CD4-positive, alpha-beta T cell (primary cell): ENCODE measurements at regions not wholly inside any gene's neighbourhood (a gene's known extent, or its start where the extent isn't known, plus 50 kb on each side); places are given as distances from the start of the nearest gene placed in this dataset.

Source experiments
- ATAC-seq: fragments of 200-7000 bp; cut with Tn5 transposase; one replicate; pipeline ENCODE4 v1.10.0; 2022; ENCODE audit warnings: mild to moderate bottlenecking; ENCODE audit not compliant: poor library complexity
- CTCF ChIA-PET: fragments of 350-600 bp; sonication (Branson Sonifier 250); formaldehyde crosslinking; loops from one replicate; lab custom pipeline; 2021; ENCODE audit warnings: antibody characterized with exemption, inconsistent platforms; lab: Charles Lee
- POLR2A ChIA-PET: fragments of 350-600 bp; sonication (Branson Sonifier 250); formaldehyde crosslinking; loops from one replicate; lab custom pipeline; 2021; ENCODE audit warnings: antibody characterized with exemption, inconsistent platforms; lab: Charles Lee
- DNase-seq, 14 experiments: peaks; one replicate each; pipeline ENCODE4 v3.0.0-alpha.2; 2013 to 2020; ENCODE audit warnings: mixed read lengths in 2 of 14
- H3K27ac ChIP-seq, 2 donors: one replicate each; pipeline versions ENCODE4 v1.5.1 to v1.7.0; 2013; ENCODE audit warnings: low read length in 2 of 2, low read depth in 1 of 2, mild to moderate bottlenecking in 1 of 2
- H3K27me3 ChIP-seq, 2 experiments: 1 replicate in 1 of 2; 2 replicates in 1 of 2; pipeline versions ENCODE4 v1.6.1 to v1.7.0; 2013; ENCODE audit warnings: low read length in 2 of 2, control low read depth in 1 of 2, mild to moderate bottlenecking in 1 of 2, moderate library complexity in 1 of 2; ENCODE audit not compliant: insufficient read depth in 2 of 2, control insufficient read depth in 1 of 2
- H3K36me3 ChIP-seq: one replicate; pipeline ENCODE4 v1.6.1; 2013; ENCODE audit warnings: low read length, control low read depth; ENCODE audit not compliant: insufficient read depth
- H3K4me1 ChIP-seq: one replicate; pipeline ENCODE4 v1.6.1; 2013; ENCODE audit warnings: low read length, control low read depth; ENCODE audit not compliant: insufficient read depth
- H3K4me3 ChIP-seq: one replicate; pipeline ENCODE4 v1.5.1; 2013; ENCODE audit warnings: mild to moderate bottlenecking, low read length, moderate library complexity
- H3K9me3 ChIP-seq, 2 experiments: 1 replicate in 1 of 2; 2 replicates in 1 of 2; pipeline versions ENCODE4 v1.6.1 to v1.7.0; 2013; ENCODE audit warnings: low read length in 2 of 2, mild to moderate bottlenecking in 2 of 2, control low read depth in 1 of 2, moderate library complexity in 1 of 2; ENCODE audit not compliant: control insufficient read depth in 1 of 2, insufficient read depth in 1 of 2
- H3K27ac Mint-ChIP-seq: one replicate; pipeline ENCODE4 v1.8.0; 2020; ENCODE audit warnings: mixed read lengths
- H3K27me3 Mint-ChIP-seq: one replicate; pipeline ENCODE4 v1.8.0; 2021; ENCODE audit warnings: mixed read lengths
- H3K36me3 Mint-ChIP-seq: one replicate; pipeline ENCODE4 v1.8.0; 2021; ENCODE audit warnings: low read depth, mixed read lengths
- H3K4me1 Mint-ChIP-seq: one replicate; pipeline ENCODE4 v1.8.0; 2021; ENCODE audit warnings: low read depth, mixed read lengths
- H3K4me3 Mint-ChIP-seq: one replicate; pipeline ENCODE4 v1.8.0; 2020; ENCODE audit warnings: mild to moderate bottlenecking, mixed read lengths
- H3K9me3 Mint-ChIP-seq: one replicate; pipeline ENCODE4 v1.8.0; 2020; ENCODE audit warnings: mixed read lengths
- intact Hi-C, 2 experiments: fragments of 100-400 bp; cut with DNase I in 1 of 2; cut with micrococcal nuclease in 1 of 2; formaldehyde crosslinking; loops; one replicate each; pipeline versions ENCODE4 v1.15.1 to v1.9.0; 2023 to 2025; cut with DNase I, micrococcal nuclease
- TF ChIP-seq, protein P1 (sequence below): fragments of 200-600 bp; IDR thresholded peaks from one replicate; pipeline ENCODE4 v1.8.0; 2022; ENCODE audit warnings: antibody characterized with exemption, mild to moderate bottlenecking

DNA sequence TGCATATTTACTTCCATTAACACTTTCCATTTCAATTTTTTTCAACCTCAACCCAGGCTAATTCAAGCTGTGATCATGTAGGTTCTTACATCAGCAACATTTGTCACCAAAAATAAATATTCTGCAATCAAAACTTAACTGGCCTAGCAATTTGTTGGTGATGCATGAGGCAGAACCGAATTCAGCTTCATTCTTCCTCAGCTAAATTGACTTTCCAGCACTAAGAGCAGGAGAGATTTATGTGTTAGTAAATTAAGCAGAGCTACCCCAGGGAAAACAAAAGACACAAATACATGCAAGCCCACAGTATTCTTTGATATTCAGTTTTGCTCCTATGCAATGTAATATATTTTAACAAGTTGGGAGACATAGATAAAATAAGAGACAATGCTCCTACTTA, 208.7 kb upstream of the NDST3 start:
- TF ChIP-seq, protein P1, sequence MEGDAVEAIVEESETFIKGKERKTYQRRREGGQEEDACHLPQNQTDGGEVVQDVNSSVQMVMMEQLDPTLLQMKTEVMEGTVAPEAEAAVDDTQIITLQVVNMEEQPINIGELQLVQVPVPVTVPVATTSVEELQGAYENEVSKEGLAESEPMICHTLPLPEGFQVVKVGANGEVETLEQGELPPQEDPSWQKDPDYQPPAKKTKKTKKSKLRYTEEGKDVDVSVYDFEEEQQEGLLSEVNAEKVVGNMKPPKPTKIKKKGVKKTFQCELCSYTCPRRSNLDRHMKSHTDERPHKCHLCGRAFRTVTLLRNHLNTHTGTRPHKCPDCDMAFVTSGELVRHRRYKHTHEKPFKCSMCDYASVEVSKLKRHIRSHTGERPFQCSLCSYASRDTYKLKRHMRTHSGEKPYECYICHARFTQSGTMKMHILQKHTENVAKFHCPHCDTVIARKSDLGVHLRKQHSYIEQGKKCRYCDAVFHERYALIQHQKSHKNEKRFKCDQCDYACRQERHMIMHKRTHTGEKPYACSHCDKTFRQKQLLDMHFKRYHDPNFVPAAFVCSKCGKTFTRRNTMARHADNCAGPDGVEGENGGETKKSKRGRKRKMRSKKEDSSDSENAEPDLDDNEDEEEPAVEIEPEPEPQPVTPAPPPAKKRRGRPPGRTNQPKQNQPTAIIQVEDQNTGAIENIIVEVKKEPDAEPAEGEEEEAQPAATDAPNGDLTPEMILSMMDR: no peak
- H3K4me1 ChIP-seq: no peaks in the 10 kb centered on the region
- no peak for DNase-seq
- H3K27me3 ChIP-seq: no peaks in the 10 kb centered on the region
- Mint-ChIP-seq H3K27me3 (no peaks in the 10 kb centered on the region), H3K36me3 (no peaks in the 10 kb centered on the region), H3K9me3 (no peaks in the 10 kb centered on the region), H3K4me3 (no peak overlapping the region), H3K4me1 (no peaks in the 10 kb centered on the region), H3K27ac (no peak overlapping the region)
- H3K9me3 ChIP-seq: peaks cover 0 to 5% of the 10 kb centered on the region in 2 experiments
- H3K27ac ChIP-seq: no peak overlapping the region
- H3K36me3 ChIP-seq: no peaks in the 10 kb centered on the region
- no peak for ATAC-seq
- POLR2A ChIA-PET: no interaction called here
- CTCF ChIA-PET: no interaction called here
- no peak overlapping the region for H3K4me3 ChIP-seq
- intact Hi-C loops: no loop called here

- no peak for ATAC-seq
- intact Hi-C loops: no loop called here
- POLR2A ChIA-PET: no interaction called here
Observed at GRCh38 chr4:117831060-117831683, 203.1 kb upstream of the NDST3 start.

GRCh38 chr4:117835566-117835965, 198.7 kb upstream of the NDST3 start:
- ChIA-PET POLR2A (no interaction called here), CTCF (no interaction called here)
- intact Hi-C loops: no loop called here
- Histone ChIP-seq H3K4me1 (no peaks in the 10 kb centered on the region), H3K36me3 (no peaks in the 10 kb centered on the region), H3K27me3 (no peaks in the 10 kb centered on the region), H3K9me3 (peaks cover 0 to 17% of the 10 kb centered on the region in 2 experiments), H3K27ac (no peak overlapping the region), H3K4me3 (no peak overlapping the region)
- H3K36me3 Mint-ChIP-seq: no peaks in the 10 kb centered on the region
- no peaks in the 10 kb centered on the region for H3K4me1 Mint-ChIP-seq
- H3K27ac Mint-ChIP-seq: no peak overlapping the region
- no peaks in the 10 kb centered on the region for H3K9me3 Mint-ChIP-seq
- H3K27me3 Mint-ChIP-seq: no peaks in the 10 kb centered on the region
- TF ChIP-seq, protein P1: no peak
- ATAC-seq (no peak), DNase-seq (no peak)
- H3K4me3 Mint-ChIP-seq: no peak overlapping the region

More at GRCh38 chr4:117831060-117831683, 203.1 kb upstream of the NDST3 start:
- no peak overlapping the region for H3K4me3 Mint-ChIP-seq
- Histone ChIP-seq H3K36me3 (no peaks in the 10 kb centered on the region), H3K27me3 (no peaks in the 10 kb centered on the region), H3K4me3 (no peak overlapping the region), H3K9me3 (peaks cover 0 to 17% of the 10 kb centered on the region in 2 experiments), H3K27ac (no peak overlapping the region), H3K4me1 (no peaks in the 10 kb centered on the region)
- CTCF ChIA-PET: no interaction called here
- H3K4me1 Mint-ChIP-seq: no peaks in the 10 kb centered on the region
- TF ChIP-seq, protein P1: no peak
- H3K27me3 Mint-ChIP-seq: no peaks in the 10 kb centered on the region
- H3K27ac Mint-ChIP-seq: no peak overlapping the region
- no peaks in the 10 kb centered on the region for H3K36me3 Mint-ChIP-seq
- no peak for DNase-seq
- H3K9me3 Mint-ChIP-seq: no peaks in the 10 kb centered on the region
